ENCODE measurements at regions not wholly inside any gene's neighbourhood (a gene's known extent, or its start where the extent isn't known, plus 50 kb on each side); places are given as distances from the start of the nearest gene placed in this dataset.

DNA sequence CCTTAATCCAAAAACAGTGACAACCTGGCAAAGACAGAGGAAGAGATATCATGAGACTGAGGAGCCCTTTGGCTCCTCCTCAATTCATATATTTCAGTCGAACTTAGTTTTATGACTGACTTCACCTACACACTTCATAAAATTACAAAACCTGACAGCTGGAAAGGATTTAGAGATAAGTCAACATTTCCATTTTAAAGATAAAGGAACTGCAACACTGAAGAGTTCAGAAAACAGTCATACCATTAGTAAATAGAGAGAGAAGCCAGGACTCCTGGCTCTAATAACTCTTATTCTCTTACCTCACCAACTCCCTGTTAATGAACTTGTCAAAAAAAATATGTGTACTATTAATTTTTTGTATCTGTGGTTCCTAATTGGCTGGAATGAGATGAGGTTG, 141.0 kb upstream of the COL1A2 start:
- TF ChIP-seq CTCF (conservative IDR thresholded peaks at IDR 0.05) (no peak), EZH2 (IDR thresholded peaks at IDR 0.05; ENCODE audit: low read depth) (no peak)
